ENCODE measurements at regions not wholly inside any gene's neighbourhood (a gene's known extent, or its start where the extent isn't known, plus 50 kb on each side); places are given as distances from the start of the nearest gene placed in this dataset.

DNA sequence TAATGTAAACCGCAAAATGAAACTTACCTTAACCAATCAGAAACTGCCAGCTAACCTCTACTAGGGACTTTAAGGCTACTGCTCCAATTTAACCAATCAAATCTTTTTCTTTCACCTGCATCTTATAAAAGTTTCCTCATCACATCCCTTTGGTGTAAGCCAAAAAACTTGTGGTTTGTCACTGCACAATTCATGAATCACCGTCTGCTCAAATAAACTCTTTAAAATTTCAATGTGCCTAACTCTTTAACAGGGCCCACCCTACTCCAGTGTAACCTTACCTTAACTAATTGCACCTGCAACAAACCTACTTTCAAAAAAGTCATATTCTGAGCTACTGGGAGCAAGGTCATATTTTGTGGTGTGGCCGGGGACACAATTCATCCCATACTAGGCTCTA lies 172.2 kb upstream of the GRAMD2B start:
- DNase-seq (ENCODE audit: low read depth in 1 of 2, low spot score in 1 of 2): no peak
- POLR2A ChIA-PET: no interaction called here
- H3K4me2 ChIP-seq: no peak overlapping the region
- WGBS (ENCODE audit: missing lambda C conversion rate): 63% methylated on average over 3 of the region's 3 CpGs
- H3K4me1 ChIP-seq: no peaks in the 10 kb centered on the region
- no peak overlapping the region for H3K4me3 ChIP-seq
- H3K27ac ChIP-seq: no peak overlapping the region
- FAIRE-seq: no peak
- ATAC-seq: no peak
- CTCF ChIA-PET: no interaction called here
- TF ChIP-seq JUN (IDR thresholded peaks at IDR 0.05) (no peak), BHLHE40 (IDR thresholded peaks at IDR 0.05; ENCODE audit: low read depth, low read length) (no peak), GATA3 (IDR thresholded peaks at IDR 0.05; ENCODE audit: borderline replicate concordance) (no peak), HDAC2 (IDR thresholded peaks at IDR 0.05) (no peak), ZC3H11A (IDR thresholded peaks at IDR 0.05) (no peak), ZFP36 (IDR thresholded peaks at IDR 0.05; ENCODE audit: borderline replicate concordance, partially characterized antibody) (no peak), HEYL (CRISPR knock-in tag; IDR thresholded peaks at IDR 0.05) (no peak), PHF8 (IDR thresholded peaks at IDR 0.05; ENCODE audit: borderline replicate concordance, low read depth) (no peak), CEBPB (IDR thresholded peaks at IDR 0.05) (no peak), MAZ (IDR thresholded peaks at IDR 0.05; ENCODE audit: borderline replicate concordance, low read depth, low read length) (no peak)
- TF ChIP-seq, protein P1, sequence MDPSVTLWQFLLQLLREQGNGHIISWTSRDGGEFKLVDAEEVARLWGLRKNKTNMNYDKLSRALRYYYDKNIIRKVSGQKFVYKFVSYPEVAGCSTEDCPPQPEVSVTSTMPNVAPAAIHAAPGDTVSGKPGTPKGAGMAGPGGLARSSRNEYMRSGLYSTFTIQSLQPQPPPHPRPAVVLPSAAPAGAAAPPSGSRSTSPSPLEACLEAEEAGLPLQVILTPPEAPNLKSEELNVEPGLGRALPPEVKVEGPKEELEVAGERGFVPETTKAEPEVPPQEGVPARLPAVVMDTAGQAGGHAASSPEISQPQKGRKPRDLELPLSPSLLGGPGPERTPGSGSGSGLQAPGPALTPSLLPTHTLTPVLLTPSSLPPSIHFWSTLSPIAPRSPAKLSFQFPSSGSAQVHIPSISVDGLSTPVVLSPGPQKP (IDR thresholded peaks at IDR 0.05; ENCODE audit: low read depth, low read length): no peak
- TF ChIP-seq, protein P2, sequence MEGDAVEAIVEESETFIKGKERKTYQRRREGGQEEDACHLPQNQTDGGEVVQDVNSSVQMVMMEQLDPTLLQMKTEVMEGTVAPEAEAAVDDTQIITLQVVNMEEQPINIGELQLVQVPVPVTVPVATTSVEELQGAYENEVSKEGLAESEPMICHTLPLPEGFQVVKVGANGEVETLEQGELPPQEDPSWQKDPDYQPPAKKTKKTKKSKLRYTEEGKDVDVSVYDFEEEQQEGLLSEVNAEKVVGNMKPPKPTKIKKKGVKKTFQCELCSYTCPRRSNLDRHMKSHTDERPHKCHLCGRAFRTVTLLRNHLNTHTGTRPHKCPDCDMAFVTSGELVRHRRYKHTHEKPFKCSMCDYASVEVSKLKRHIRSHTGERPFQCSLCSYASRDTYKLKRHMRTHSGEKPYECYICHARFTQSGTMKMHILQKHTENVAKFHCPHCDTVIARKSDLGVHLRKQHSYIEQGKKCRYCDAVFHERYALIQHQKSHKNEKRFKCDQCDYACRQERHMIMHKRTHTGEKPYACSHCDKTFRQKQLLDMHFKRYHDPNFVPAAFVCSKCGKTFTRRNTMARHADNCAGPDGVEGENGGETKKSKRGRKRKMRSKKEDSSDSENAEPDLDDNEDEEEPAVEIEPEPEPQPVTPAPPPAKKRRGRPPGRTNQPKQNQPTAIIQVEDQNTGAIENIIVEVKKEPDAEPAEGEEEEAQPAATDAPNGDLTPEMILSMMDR (IDR thresholded peaks at IDR 0.05): no peak
- TF ChIP-seq, protein P3, sequence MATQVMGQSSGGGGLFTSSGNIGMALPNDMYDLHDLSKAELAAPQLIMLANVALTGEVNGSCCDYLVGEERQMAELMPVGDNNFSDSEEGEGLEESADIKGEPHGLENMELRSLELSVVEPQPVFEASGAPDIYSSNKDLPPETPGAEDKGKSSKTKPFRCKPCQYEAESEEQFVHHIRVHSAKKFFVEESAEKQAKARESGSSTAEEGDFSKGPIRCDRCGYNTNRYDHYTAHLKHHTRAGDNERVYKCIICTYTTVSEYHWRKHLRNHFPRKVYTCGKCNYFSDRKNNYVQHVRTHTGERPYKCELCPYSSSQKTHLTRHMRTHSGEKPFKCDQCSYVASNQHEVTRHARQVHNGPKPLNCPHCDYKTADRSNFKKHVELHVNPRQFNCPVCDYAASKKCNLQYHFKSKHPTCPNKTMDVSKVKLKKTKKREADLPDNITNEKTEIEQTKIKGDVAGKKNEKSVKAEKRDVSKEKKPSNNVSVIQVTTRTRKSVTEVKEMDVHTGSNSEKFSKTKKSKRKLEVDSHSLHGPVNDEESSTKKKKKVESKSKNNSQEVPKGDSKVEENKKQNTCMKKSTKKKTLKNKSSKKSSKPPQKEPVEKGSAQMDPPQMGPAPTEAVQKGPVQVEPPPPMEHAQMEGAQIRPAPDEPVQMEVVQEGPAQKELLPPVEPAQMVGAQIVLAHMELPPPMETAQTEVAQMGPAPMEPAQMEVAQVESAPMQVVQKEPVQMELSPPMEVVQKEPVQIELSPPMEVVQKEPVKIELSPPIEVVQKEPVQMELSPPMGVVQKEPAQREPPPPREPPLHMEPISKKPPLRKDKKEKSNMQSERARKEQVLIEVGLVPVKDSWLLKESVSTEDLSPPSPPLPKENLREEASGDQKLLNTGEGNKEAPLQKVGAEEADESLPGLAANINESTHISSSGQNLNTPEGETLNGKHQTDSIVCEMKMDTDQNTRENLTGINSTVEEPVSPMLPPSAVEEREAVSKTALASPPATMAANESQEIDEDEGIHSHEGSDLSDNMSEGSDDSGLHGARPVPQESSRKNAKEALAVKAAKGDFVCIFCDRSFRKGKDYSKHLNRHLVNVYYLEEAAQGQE (IDR thresholded peaks at IDR 0.05): no peak
- no peaks in the 10 kb centered on the region; the same call in 2 of the 3 replicates for H3K9me3 ChIP-seq

DNA sequence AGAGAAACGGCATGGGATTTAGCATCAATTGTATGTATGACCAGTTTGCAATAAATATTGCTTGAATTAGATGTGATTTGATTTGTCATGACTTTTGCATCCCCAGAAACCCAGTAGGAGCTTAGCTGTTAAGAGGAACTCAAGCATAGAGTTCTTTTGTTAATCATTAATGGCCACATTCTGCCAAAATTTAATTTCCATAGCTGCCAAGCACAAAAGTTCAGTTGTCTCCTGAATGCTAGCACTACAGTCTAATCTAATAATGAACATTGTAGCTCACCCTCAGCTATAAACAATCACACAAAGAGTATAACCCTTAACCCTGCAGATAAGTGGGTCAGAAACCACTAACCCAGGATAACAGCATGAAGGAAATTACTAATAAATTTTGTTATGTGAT lies 169.8 kb upstream of the GRAMD2B start:
- CTCF ChIA-PET: interaction anchor here (1.2 kb wide), 1 partner anchor 14 kb away, joined by 3 read pairs; no protein-coding TSS in a partner anchor
- no peak overlapping the region for H3K27ac ChIP-seq

DNA sequence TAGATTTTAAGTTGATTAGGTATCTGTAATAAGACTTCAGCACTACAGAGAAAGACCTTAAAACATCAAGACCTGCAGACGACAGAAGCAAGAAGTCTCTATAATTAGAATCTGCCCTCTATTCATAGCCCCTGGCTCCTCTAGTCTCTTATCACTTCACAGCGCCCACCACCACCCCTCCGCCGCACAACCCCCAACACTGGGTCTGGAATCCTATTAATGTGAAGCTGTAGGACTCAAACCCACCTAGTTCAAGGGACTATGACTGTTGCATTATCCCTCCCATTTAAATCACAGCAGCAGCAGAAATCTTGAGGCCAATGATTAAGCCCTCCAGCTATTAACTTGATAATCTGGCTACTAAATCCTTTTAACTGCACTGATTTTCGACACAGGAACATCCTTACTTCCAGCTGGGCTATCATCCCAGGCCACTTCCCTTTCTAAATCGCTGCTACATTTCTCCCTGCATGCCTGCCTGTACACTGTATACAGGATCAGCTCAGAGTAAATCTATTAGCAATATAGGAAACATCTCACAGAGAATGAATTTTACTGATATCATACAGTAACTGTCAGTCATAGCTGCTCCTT lies 159.5 kb upstream of the GRAMD2B start:
- ATAC-seq (no peak), DNase-seq (ENCODE audit: low read depth in 1 of 2, low spot score in 1 of 2) (no peak), FAIRE-seq (no peak)
- TF ChIP-seq POLR2AphosphoS2 (conservative IDR thresholded peaks at IDR 0.05; ENCODE audit: low read length): no peak
- TF ChIP-seq TP53 (CRISPR knock-in tag; IDR thresholded peaks at IDR 0.05): no peak
- TF ChIP-seq FOSB (CRISPR knock-in tag; IDR thresholded peaks at IDR 0.05): no peak
- TF ChIP-seq NFE2L2 (conservative IDR thresholded peaks at IDR 0.05; ENCODE audit: low read length): no peak
- no peak for TF ChIP-seq RNF2 (IDR thresholded peaks at IDR 0.05; ENCODE audit: borderline replicate concordance, low read depth)
- TF ChIP-seq CEBPB (IDR thresholded peaks at IDR 0.05): no peak
- TF ChIP-seq KDM5A (IDR thresholded peaks at IDR 0.05): no peak
- TF ChIP-seq CHD2 (IDR thresholded peaks at IDR 0.05; ENCODE audit: low read length, partially characterized antibody): no peak
- TF ChIP-seq FOSL2 (IDR thresholded peaks at IDR 0.05): no peak
- TF ChIP-seq FOSL2 (CRISPR knock-in tag; IDR thresholded peaks at IDR 0.05): no peak
- no peak for TF ChIP-seq ESRRA (IDR thresholded peaks at IDR 0.05; ENCODE audit: borderline replicate concordance, low read length)
- TF ChIP-seq HEYL (CRISPR knock-in tag; IDR thresholded peaks at IDR 0.05): no peak
- no peak for TF ChIP-seq CHD4 (IDR thresholded peaks at IDR 0.05; ENCODE audit: borderline replicate concordance)
- TF ChIP-seq, protein P3 (IDR thresholded peaks at IDR 0.05): no peak
- POLR2A ChIA-PET: no interaction called here
- H3K4me3 ChIP-seq: no peak overlapping the region
- no peaks in the 10 kb centered on the region for H3K9me3 ChIP-seq
- no peak overlapping the region for H3K27ac ChIP-seq
- CTCF ChIA-PET: no interaction called here
- no peak overlapping the region for H3K4me2 ChIP-seq
- no peaks in the 10 kb centered on the region for H3K4me1 ChIP-seq
- WGBS (ENCODE audit: missing lambda C conversion rate): 21% methylated on average over 6 of the region's 6 CpGs

More for the DNA sequence above, 169.8 kb upstream of the GRAMD2B start:
- H3K4me3 ChIP-seq: no peak overlapping the region
- no peaks in the 10 kb centered on the region; the same call in 2 of the 3 replicates for H3K9me3 ChIP-seq
- H3K4me2 ChIP-seq: no peak overlapping the region
- POLR2A ChIA-PET: no interaction called here
- FAIRE-seq (no peak), DNase-seq (ENCODE audit: low read depth in 1 of 2, low spot score in 1 of 2) (no peak), ATAC-seq (no peak)
- TF ChIP-seq GATA3 (IDR thresholded peaks at IDR 0.05; ENCODE audit: borderline replicate concordance): no peak
- H3K4me1 ChIP-seq: no peaks in the 10 kb centered on the region
- WGBS (ENCODE audit: missing lambda C conversion rate): 0% methylated on average over 1 of the region's 1 CpG
